ENCODE measurements at regions not wholly inside any gene's neighbourhood (a gene's known extent, or its start where the extent isn't known, plus 50 kb on each side); places are given as distances from the start of the nearest gene placed in this dataset.

DNA sequence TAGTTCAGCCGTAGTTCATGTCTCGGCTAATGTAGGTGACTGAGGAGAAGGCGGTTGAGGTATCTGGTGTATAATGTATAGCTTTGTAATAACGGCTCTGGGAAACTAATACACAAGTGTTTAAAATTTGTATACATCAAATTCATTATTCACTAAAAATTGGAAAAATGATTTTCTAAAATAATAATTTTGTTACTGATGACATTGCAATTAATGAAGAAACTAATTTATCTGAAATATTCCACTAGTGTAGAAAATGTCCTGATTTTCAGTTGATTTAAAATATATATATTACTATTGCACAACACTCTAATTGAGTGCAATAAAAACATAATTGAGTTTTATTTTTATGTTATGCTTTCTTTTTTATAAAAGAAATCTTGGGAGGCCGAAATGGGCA, 823.0 kb downstream of the TAF11L14 start:
- TF ChIP-seq POLR2A (IDR thresholded peaks at IDR 0.05) (no peak), CTCF (IDR thresholded peaks at IDR 0.05) (no peak)
